Heart left ventricle (tissue), 16 donors: ENCODE measurements at regions not wholly inside any gene's neighbourhood (a gene's known extent, or its start where the extent isn't known, plus 50 kb on each side); places are given as distances from the start of the nearest gene placed in this dataset.

ENCODE experiments used
- ATAC-seq, 4 donors: fragments of 200-7000 bp; cut with Tn5 transposase; one replicate each; pipeline ENCODE4 v1.9.1; 2020 to 2022; ENCODE audit warnings: moderate library complexity in 4 of 4, mild to moderate bottlenecking in 3 of 4, moderate number of reproducible peaks in 1 of 4
- DNase-seq, 5 donors: peaks; one replicate each; pipeline ENCODE4 v3.0.0-alpha.2; 2020
- H3K27ac ChIP-seq, 12 donors: fragments of 200-600 bp; sonication (generic) in 4 of 12; one replicate each; pipeline versions ENCODE4 v1.5.0 to v1.8.0; 2016 to 2022; ENCODE audit warnings: mild to moderate bottlenecking in 2 of 12
- H3K27me3 ChIP-seq, 9 donors: fragments of 200-600 bp; sonication (generic) in 2 of 9; one replicate each; pipeline versions ENCODE4 v1.5.1 to v1.8.0; 2016 to 2022; ENCODE audit warnings: mild to moderate bottlenecking in 3 of 9
- H3K36me3 ChIP-seq, 9 donors: fragments of 200-600 bp; sonication (generic) in 2 of 9; one replicate each; pipeline versions ENCODE4 v1.5.0 to v1.8.0; 2018 to 2022; ENCODE audit warnings: mild to moderate bottlenecking in 2 of 9
- H3K4me1 ChIP-seq, 12 donors: fragments of 200-600 bp; sonication (generic) in 4 of 12; one replicate each; pipeline versions ENCODE4 v1.5.0 to v1.8.0; 2016 to 2022; ENCODE audit warnings: mild to moderate bottlenecking in 3 of 12
- H3K4me3 ChIP-seq, 12 donors: fragments of 200-600 bp; sonication (generic) in 4 of 12; one replicate each; pipeline versions ENCODE4 v1.5.0 to v1.8.0; 2017 to 2022; ENCODE audit warnings: mild to moderate bottlenecking in 9 of 12, moderate library complexity in 4 of 12
- H3K9me3 ChIP-seq, 12 donors: fragments of 200-600 bp; sonication (generic) in 4 of 12; one replicate each; pipeline versions ENCODE4 v1.5.0 to v1.8.0; 2016 to 2022; ENCODE audit warnings: mild to moderate bottlenecking in 1 of 12
- CTCF ChIP-seq, 12 donors: fragments of 200-600 bp; sonication (generic) in 4 of 12; IDR thresholded peaks; one replicate each; pipeline versions ENCODE4 v1.5.0 to v1.8.0; 2018 to 2022; ENCODE audit warnings: antibody characterized with exemption in 12 of 12, mild to moderate bottlenecking in 5 of 12
- POLR2A ChIP-seq, 2 donors: fragments of 450-650 bp; IDR thresholded peaks; one replicate each; pipeline ENCODE4 v1.6.1; 2017; ENCODE audit warnings: antibody characterized with exemption in 2 of 2, mild to moderate bottlenecking in 2 of 2, moderate library complexity in 2 of 2
- WGBS, 4 donors: extraction: QIAGEN DNeasy Blood & Tissue Kit in 2 of 4; methylation state at CpG; one replicate each; pipeline versions ENCODE4 v1.1.5 to v1.1.7; 2013 to 2018; 5-methylcytosine and 5-hydroxymethylcytosine counted together
- intact Hi-C, 10 donors: fragments of 100-400 bp; cut with DNase I; formaldehyde crosslinking; loops; one replicate each; pipeline versions ENCODE4 v1.11.1 to v1.14.2; 2022
- donor health status: ischemic (EF 13 %, LVEDD 7.1; RV severe dilation, severe dysfunction).
- donor health status: healthy with polysubstance abuse.
- donor health status: DM: no; HTN: yes; CAD: no.
- donor health status: DM: no; HTN: no; CAD: no.
- donor health status: ischemic (EF 25% LVEDD 6.9; RV normal size, moderate dysfunction).
- donor health status: ischemic (EF 25% LVEDD 5.7; RV mildly dilated, moderate dysfunction).
- donor health status: healthy.
- donor health status: DM: yes; HTN: yes; CAD: no.
- donor health status: ischemic (EF 35%, LVEDD 5.7; RV mildly dilated, moderate dysfunction).
- donor health status: nonischemic (EF 11% LVEDD 7.7; RV severe dilation, severe dysfunction).
- donor health status: DM: yes; HTN: yes; CAD: no.
- donor health status: PGD.
- donor health status: ischemic (EF 29% LVEDD 5.4; RV normal size, mild dysfunction).
- donor health status: nonischemic (EF 23%, LVEDD 6.1; RV moderate dilation, normal function).

- Histone ChIP-seq H3K9me3 (no peaks in the 10 kb centered on the region), H3K27me3 (no peaks in the 10 kb centered on the region), H3K27ac (no peak overlapping the region), H3K4me1 (no peaks in the 10 kb centered on the region), H3K36me3 (no peaks in the 10 kb centered on the region), H3K4me3 (no peak overlapping the region)
- 91 to 95% (median 91%) methylated on average over 6 of the region's 6 CpGs for WGBS, 4 donors
- ATAC-seq, result no peak
- DNase-seq, result no peak
- no peak for TF ChIP-seq POLR2A (IDR thresholded peaks at IDR 0.05)
- no peak for TF ChIP-seq CTCF (IDR thresholded peaks at IDR 0.05)
- intact Hi-C loops, result no loop called here
These were observed 116.9 kb upstream of the NSMCE3 start for GRCh38 chr15:29386523-29386922.

- H3K4me1 ChIP-seq, result no peaks in the 10 kb centered on the region
- H3K36me3 ChIP-seq, result no peaks in the 10 kb centered on the region
- WGBS, 4 donors, result 76 to 93% (median 87%) methylated on average over 4 of the region's 4 CpGs
- H3K4me3 ChIP-seq, result no peak overlapping the region
- peaks cover 0 to 3% (median 0%) of the 10 kb centered on the region in 9 donors for H3K27me3 ChIP-seq
- no peak for ATAC-seq
- DNase-seq, result no peak
- no peak for TF ChIP-seq POLR2A (IDR thresholded peaks at IDR 0.05)
- no peak for TF ChIP-seq CTCF (IDR thresholded peaks at IDR 0.05)
- no peak overlapping the region for H3K27ac ChIP-seq
- no peaks in the 10 kb centered on the region for H3K9me3 ChIP-seq
- intact Hi-C loops, result no loop called here
These were observed 113.7 kb upstream of the NSMCE3 start for GRCh38 chr15:29383367-29383766.

- ATAC-seq, result no peak
- TF ChIP-seq POLR2A (IDR thresholded peaks at IDR 0.05), result no peak
- no peak for TF ChIP-seq CTCF (IDR thresholded peaks at IDR 0.05)
- no peaks in the 10 kb centered on the region for H3K4me1 ChIP-seq
- no peaks in the 10 kb centered on the region for H3K9me3 ChIP-seq
- 63 to 68% (median 65%) methylated on average over 8 of the region's 8 CpGs for WGBS, 4 donors
- no peak for DNase-seq
- H3K36me3 ChIP-seq, result no peaks in the 10 kb centered on the region
- peaks cover 0 to 3% (median 0%) of the 10 kb centered on the region in 9 donors for H3K27me3 ChIP-seq
- H3K27ac ChIP-seq, result no peak overlapping the region
- no peak overlapping the region for H3K4me3 ChIP-seq
- intact Hi-C loops, result no loop called here
These were observed 113.2 kb upstream of the NSMCE3 start for GRCh38 chr15:29382862-29383261.

GRCh38 chr15:29380466-29380865 is 110.8 kb upstream of the NSMCE3 start:
- DNase-seq (no peak), ATAC-seq (no peak)
- Histone ChIP-seq H3K9me3 (no peaks in the 10 kb centered on the region), H3K4me3 (no peak overlapping the region), H3K27me3 (peaks cover 0 to 4% (median 0%) of the 10 kb centered on the region in 9 donors), H3K4me1 (no peaks in the 10 kb centered on the region), H3K36me3 (no peaks in the 10 kb centered on the region), H3K27ac (no peak overlapping the region)
- 89 to 94% (median 91%) methylated on average over 6 of the region's 6 CpGs for WGBS, 4 donors
- intact Hi-C loops, result no loop called here
- no peak for TF ChIP-seq POLR2A (IDR thresholded peaks at IDR 0.05)
- TF ChIP-seq CTCF (IDR thresholded peaks at IDR 0.05), result no peak
